SHP77 treated with DMSO at 0.1 percent for 48 hours (cell line): ENCODE measurements at regions not wholly inside any gene's neighbourhood (a gene's known extent, or its start where the extent isn't known, plus 50 kb on each side); places are given as distances from the start of the nearest gene placed in this dataset.

ENCODE experiments used
- DNase-seq: peaks from one replicate; lab custom pipeline; 2025; lab: John Stamatoyannopoulos, UW

GRCh38 chr21:27515676-27516075 lies 548.8 kb upstream of the ADAMTS5 start:
- no peak for DNase-seq

DNA sequence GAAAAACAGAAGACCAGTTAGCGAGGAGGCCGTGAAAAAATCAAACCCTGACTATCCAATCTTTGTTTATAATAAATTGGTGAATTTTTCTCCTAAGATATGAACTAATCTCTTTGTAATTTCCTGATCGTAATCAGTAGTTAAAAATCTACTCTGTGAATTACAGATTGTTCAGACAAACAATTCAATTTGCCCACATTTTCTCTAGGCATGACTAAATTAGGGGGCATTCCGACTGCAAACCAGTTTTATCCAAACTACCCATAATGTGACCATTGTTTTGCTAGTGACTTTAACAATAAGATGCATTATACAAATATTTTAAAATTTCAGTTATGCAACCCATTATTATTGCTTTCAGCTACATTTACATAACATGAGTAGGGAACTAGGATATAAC lies 546.9 kb upstream of the ADAMTS5 start:
- DNase-seq: no peak

GRCh38 chr21:27513016-27513415 lies 546.1 kb upstream of the ADAMTS5 start:
- DNase-seq: no peak

DNA sequence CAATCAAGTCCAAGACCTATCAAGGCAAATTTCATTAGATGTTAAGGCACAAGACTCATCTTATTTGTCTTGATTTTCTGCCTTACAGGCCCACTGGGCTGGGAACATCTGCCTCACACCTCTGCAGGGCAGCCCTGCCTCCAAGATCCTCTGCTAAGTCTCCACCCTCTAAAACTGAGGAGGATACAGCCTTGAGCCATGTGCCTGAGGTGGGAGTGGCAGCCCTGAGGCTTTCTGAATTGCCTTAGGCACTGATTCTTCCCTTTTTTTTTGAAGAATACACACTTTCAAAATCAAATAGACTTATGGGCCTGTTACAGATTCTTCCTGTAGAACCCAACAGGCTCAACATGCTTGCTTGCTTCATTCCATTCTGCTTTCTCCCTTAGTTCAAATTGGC lies 544.3 kb upstream of the ADAMTS5 start:
- DNase-seq: no peak

DNA sequence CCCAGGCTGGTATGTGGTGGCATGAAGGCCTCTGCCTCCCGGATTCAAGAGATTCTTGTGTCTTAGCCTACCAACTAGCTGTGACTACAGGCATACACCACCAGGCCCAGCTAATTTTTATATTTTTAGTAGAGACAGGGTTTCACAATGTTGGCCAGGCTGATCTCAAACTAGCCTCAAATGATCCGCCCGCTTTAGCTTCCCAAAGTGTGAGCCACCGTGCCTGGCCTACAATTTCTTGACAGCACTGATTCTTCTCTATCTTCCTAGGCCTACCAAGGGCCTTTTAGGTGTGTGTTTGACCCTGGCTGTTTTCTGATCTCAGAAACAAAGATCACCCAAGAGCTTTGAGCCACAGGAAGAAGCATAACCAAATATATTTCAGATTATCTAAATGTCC lies 540.8 kb upstream of the ADAMTS5 start:
- no peak for DNase-seq

DNA sequence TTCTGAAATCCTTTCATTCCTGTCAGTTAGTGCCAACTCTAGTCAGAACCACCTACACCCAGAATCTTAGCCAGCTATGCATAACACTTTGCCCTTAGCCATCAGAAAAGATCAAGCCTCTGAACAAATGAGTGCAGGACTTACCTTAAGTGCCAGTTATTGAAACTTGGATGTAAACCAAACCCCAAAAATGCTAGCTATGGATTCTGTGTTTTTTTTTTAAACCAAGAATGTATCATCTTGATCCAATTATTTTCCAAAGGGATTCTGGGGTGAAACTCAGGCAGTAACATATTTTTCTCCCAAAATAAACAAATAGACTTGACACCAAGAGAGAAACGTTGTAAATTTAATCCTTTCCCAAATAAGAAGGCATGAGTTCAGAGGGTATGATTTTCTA lies 538.6 kb upstream of the ADAMTS5 start:
- DNase-seq: no peak

- no peak for DNase-seq
Measured at GRCh38 chr21:27502801-27503200, 535.9 kb upstream of the ADAMTS5 start.

GRCh38 chr21:27498025-27498424 lies 531.1 kb upstream of the ADAMTS5 start:
- no peak for DNase-seq

DNA sequence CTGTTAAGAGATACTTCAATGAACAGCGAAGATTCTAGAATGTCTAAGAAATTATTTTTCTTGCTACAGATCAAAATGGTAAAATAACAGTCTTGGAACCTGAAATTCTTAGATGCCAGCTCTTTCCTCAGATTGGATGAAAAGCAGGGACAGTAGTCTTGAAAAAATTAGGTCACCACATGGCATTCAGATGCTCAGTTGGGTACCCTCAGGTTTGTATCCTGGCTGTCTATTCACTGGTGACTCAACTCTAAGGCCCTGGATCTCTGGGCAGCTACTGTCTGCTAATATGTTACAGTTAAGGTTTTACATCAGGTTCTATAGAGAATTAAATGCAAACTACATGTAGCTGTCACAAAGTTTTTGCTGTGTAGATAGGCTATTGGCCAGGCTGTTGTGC lies 528.9 kb upstream of the ADAMTS5 start:
- no peak for DNase-seq

DNA sequence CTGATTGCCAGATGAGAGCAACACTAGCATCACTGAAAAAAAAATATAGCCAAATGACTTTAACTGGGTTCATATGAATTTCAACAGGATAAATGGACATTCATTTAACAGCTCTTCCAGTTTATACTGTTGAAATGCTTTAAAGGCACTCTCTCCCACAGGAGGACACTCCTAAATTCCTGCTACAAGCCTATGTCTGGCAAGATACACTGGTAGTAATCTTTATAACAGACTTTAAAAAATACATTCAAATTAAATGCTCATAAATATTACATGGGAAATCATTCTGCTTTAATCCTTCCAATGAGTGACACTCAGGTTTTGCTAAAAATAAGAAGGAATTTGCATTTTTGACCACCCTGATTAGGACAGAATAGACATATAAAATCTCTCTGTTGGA lies 526.7 kb upstream of the ADAMTS5 start:
- no peak for DNase-seq

DNA sequence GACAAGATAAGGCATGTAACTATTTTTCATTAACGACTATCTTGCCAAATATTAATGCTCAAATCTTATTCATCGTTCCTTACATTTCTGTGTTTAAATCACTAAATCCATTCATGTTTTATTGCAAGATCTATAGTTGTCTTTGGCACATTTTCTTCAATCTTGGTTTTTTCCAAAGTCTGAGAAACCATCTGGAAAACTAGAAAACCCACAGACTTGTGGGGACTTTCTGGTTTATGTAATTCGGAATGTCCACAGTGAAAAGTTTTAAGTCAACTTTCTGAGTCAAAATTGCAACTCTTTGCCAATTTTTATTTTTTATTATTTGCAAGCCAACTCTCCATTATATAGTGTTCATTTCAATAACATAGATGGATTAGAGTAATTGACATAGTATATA lies 520.8 kb upstream of the ADAMTS5 start:
- DNase-seq: no peak

- no peak for DNase-seq
Measured at GRCh38 chr21:27480841-27481261, 514.0 kb upstream of the ADAMTS5 start.

- DNase-seq: no peak
Measured at GRCh38 chr21:27477296-27477695, 510.4 kb upstream of the ADAMTS5 start.

- no peak for DNase-seq
Measured at GRCh38 chr21:27476696-27477095, 509.8 kb upstream of the ADAMTS5 start.

GRCh38 chr21:27475363-27475955 lies 508.6 kb upstream of the ADAMTS5 start:
- DNase-seq: no peak

- no peak for DNase-seq
Measured at GRCh38 chr21:27467366-27467765, 500.5 kb upstream of the ADAMTS5 start.

- no peak for DNase-seq
Measured at GRCh38 chr21:27466140-27466539, 499.3 kb upstream of the ADAMTS5 start.

DNA sequence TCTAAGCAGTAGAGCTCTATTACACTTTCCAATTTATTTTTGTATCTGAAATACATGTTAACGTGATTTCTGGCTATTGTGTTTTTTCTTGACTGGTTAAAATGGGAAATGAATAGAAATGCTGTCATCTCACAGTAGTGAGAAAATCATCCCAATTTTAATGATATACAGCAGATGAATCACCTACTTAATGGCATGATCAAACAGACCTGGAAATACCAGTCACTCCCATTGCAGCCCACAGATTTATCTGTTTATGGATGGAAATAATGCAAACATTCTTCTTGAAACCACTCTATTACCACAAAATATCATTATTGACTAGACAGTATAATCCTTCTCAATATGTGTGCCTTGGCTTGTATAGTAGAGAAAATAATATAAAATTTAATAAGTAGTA lies 497.8 kb upstream of the ADAMTS5 start:
- no peak for DNase-seq

DNA sequence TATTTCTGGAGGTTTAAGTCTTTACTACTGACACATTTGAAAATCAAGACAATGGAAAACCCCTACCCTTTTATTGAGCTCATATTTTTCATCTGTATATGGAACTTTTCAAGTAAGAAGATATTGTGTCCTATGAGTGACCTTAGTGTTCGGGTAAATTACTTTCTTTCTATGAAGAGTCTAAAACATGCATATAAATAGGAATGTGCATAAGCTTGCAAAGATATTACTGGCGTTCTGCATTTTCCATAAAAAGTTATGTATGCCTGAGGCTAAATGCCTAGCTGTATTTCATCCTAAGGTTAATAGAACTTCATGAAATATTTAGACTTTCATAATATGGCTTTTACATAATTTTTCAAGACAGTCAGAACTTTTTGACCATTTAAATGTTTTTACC lies 495.8 kb upstream of the ADAMTS5 start:
- no peak for DNase-seq

- DNase-seq: no peak
Measured at GRCh38 chr21:27454234-27454633, 487.3 kb upstream of the ADAMTS5 start.

- no peak for DNase-seq
Measured at GRCh38 chr21:27451116-27451515, 484.2 kb upstream of the ADAMTS5 start.

DNA sequence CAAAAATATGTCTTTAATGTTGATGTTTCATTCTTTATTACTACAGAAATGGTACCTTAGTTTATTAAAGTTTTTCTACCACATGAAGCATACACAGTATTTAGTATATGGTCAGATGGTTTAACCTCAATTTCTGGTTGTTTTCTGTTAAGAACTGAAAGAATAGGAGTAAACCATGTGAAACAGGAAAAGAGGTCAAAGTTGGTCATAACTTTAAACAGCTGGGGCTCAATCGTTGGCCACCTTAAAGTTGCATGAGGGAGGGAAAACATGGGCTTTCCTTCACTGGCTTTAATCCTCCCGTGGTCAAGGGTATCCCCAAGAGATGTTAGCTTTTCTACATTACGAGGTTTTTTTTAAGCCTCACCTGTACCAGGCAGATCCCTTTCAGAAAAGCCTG lies 483.3 kb upstream of the ADAMTS5 start:
- DNase-seq: no peak

GRCh38 chr21:27448960-27449359 lies 482.1 kb upstream of the ADAMTS5 start:
- DNase-seq: no peak

DNA sequence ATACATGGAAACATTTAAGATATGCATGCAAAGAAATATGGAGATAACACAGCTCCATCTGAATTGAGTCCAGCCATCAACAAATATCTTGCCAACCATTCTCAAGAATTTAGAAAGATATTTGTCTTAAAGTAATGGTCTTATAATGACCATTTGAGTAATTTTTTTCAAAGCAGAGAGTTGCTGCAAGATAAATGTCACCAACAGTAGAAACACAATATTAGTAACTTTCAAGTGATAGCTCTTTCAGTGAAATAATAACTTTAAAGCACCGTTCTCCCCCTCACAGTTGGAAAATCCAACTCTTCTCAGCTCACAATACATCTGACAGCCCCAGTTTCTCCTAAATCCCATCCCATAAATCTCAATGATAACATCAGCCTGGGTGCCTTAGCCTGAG lies 481.0 kb upstream of the ADAMTS5 start:
- DNase-seq: no peak
